ENCODE measurements at regions not wholly inside any gene's neighbourhood (a gene's known extent, or its start where the extent isn't known, plus 50 kb on each side); places are given as distances from the start of the nearest gene placed in this dataset.
"Not testable (repeated sequence)": the region's sequence is repeated elsewhere in the genome, so short reads cannot be mapped to it uniquely, and the experiment has no call there.

DNA sequence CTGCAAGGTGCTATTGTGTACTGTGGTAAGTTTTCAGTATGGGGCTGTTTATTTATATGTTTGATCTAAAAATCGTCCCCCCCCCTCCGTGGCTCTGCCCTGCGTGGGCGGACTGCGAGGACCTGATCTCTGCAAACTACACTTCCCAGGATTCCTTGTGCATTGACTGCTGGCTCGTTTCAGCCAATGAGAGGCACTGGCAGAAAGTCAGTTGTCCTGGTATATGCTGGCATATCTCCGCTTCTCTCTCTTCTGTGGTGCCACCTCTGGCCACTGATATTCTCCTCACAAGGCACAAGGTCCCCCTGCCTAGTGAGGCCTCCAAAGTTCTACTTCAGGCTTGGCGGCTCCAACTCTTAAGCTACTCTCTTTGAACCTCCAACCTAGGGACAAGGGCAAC is 168.8 kb upstream of the ZFP42 start:
- DNase-seq (ENCODE audit: low spot score) (no peak), ATAC-seq (no peak)

- DNase-seq (ENCODE audit: low spot score) (no peak), ATAC-seq (no peak)
Observed at GRCh38 chr4:187827631-187828030, 167.9 kb upstream of the ZFP42 start.

GRCh38 chr4:187839765-187840164 is 155.8 kb upstream of the ZFP42 start:
- no peak for DNase-seq (ENCODE audit: low spot score)
- no peak for ATAC-seq

- ATAC-seq (no peak), DNase-seq (ENCODE audit: low spot score) (no peak)
Observed at GRCh38 chr4:187840814-187841213, 154.8 kb upstream of the ZFP42 start.

DNA sequence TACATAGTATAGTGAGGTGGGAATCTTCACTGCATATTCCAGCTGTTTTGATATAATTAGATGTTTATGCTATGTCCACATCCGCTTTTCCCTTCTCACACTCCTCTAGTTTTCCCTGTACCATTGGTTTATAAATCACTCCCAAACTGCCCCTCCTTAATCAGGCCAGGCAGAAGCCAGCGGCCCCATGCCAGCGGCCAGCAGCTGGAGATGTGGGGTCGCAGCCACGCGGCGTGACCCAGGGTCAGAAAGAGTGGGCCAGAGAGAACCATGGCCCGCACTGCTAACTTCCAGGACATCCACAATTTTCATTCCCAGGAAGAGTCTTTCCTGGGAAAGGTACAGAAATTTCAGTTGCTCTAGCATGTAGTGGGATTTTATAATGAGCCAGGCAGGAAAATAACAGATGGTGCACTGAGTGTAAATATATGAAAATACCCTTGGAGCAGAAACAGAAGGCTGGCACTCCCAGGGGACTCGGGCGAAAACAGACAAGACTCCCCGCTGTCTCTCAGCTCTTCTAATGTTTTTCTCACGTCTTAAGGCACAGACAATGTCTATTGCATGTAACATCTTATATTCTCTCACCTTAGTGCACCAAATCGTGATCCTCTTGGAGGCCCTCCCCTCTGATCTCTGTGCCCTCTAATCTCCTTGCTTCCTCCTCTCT is 145.9 kb upstream of the ZFP42 start:
- no peak for DNase-seq (ENCODE audit: low spot score)

DNA sequence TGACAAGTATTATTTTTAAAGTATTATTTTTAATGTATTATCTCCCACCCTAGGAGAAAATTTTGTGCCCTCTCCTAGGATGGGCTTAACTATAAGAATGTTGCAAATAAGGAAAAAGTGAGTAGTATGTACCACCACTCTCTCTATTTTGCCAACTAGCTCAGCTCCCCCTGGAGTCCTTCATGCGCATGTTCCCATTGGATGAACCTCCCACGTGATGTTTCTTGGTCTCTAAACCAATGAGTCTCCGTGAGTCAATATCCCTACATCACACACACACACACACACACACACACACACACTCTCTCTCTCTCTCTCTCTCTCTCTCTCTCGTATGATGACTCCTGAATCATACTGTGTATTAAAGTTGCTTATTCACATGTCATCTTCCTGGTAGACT is 129.7 kb upstream of the ZFP42 start:
- ATAC-seq, result no peak
- DNase-seq (ENCODE audit: low spot score), result no peak

More for the DNA sequence above, 145.9 kb upstream of the ZFP42 start:
- no peak for ATAC-seq

DNA sequence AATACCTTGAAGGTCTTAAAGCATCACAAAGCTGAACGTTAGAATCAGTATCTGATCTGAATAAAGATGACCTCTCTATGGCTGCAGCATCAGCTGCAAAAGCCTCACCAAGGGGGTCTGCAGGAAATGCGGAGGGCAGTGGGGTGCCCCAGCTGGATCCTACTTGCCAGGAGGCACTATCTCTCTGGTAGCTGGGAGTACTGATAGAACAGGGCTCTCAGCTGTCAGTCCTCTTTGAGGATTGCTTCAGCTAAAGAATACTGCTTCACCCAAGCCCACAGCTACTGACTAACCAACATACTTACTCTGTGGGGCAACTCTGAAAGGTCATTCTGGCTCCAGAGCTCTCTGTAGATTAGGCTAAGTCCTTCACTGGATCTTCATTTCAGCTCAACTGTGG is 112.5 kb upstream of the ZFP42 start:
- no peak for DNase-seq (ENCODE audit: low spot score)

GRCh38 chr4:187883836-187884475 is 111.6 kb upstream of the ZFP42 start:
- ATAC-seq (no peak), DNase-seq (ENCODE audit: low spot score) (no peak)

More for the DNA sequence above, 112.5 kb upstream of the ZFP42 start:
- ATAC-seq, result no peak

- DNase-seq (ENCODE audit: low spot score), result no peak
- no peak for ATAC-seq
Observed at GRCh38 chr4:187887906-187888305, 107.7 kb upstream of the ZFP42 start.

- DNase-seq (ENCODE audit: low spot score) (no peak), ATAC-seq (no peak)
Observed at GRCh38 chr4:187889651-187890050, 105.9 kb upstream of the ZFP42 start.

- no peak for DNase-seq (ENCODE audit: low spot score)
Observed at GRCh38 chr4:187893418-187893817, 102.2 kb upstream of the ZFP42 start.

GRCh38 chr4:187903106-187903505 is 92.5 kb upstream of the ZFP42 start:
- DNase-seq (ENCODE audit: low spot score) (no peak), ATAC-seq (no peak)

More at GRCh38 chr4:187893418-187893817, 102.2 kb upstream of the ZFP42 start:
- no peak for ATAC-seq

DNA sequence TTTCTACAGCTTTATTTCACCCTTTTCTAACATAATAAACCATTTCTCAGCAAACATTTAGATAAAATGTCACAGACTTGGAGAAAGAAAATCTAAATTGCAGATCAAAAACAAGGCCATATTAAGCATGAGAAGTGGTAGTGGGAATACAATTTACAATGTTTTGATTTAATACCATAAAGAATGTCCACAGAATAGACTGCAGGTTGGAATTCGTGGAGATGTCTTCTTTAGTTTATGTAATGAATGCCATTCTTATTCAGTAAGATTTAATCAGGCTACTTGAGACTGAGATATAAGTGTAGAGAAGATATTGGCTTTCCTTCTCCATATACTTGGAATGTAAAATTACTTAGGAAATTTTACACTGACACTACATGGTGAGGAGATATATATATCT is 91.9 kb upstream of the ZFP42 start:
- ATAC-seq (no peak), DNase-seq (ENCODE audit: low spot score) (no peak)

- ATAC-seq (no peak), DNase-seq (ENCODE audit: low spot score) (no peak)
Observed at GRCh38 chr4:187908079-187908561, 87.5 kb upstream of the ZFP42 start.

GRCh38 chr4:187908731-187909130 is 86.8 kb upstream of the ZFP42 start:
- ATAC-seq, result no peak

DNA sequence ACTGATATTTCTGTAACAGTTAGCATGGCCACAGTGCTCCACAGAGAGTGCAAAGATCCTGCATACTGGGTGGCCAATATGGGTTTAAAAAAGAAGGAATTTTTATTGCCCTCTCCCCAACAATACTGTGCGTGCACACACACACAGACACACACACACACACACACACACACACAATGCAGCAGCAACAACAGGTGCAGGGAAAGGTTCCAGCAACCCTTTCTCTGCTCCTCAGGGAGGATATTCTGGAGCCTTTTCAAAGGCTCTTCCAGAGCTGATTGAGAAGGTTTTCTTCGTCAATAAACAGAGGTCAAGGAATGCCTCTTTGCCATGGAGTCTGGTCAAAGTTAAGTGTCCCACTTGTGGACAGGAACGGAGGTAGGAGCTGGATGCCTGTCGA is 84.8 kb upstream of the ZFP42 start:
- ATAC-seq (no peak), DNase-seq (ENCODE audit: low spot score) (no peak)

More at GRCh38 chr4:187908731-187909130, 86.8 kb upstream of the ZFP42 start:
- no peak for DNase-seq (ENCODE audit: low spot score)

- not testable (repeated sequence) for DNase-seq (ENCODE audit: low spot score); ATAC-seq
Observed at GRCh38 chr4:187915406-187915805, 80.2 kb upstream of the ZFP42 start.

DNA sequence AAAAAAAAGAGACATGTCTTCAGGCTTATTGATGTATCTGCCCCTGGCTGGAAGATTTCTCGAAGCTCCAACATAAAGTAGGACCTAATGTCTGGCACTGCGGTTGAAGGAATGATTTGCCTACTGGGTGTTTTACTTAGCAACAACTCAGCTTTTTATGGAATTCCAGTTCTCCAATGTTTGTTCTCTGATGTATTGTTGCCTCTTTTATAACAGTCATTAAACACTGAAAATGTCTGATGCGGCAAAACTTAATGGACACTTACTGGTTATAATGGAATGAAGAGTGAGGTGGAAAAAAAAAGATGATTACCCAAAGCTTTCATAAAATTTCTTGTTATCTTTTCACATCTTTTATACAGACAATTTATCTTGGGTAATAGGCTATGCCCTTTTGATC is 75.6 kb upstream of the ZFP42 start:
- ATAC-seq (no peak), DNase-seq (ENCODE audit: low spot score) (no peak)

DNA sequence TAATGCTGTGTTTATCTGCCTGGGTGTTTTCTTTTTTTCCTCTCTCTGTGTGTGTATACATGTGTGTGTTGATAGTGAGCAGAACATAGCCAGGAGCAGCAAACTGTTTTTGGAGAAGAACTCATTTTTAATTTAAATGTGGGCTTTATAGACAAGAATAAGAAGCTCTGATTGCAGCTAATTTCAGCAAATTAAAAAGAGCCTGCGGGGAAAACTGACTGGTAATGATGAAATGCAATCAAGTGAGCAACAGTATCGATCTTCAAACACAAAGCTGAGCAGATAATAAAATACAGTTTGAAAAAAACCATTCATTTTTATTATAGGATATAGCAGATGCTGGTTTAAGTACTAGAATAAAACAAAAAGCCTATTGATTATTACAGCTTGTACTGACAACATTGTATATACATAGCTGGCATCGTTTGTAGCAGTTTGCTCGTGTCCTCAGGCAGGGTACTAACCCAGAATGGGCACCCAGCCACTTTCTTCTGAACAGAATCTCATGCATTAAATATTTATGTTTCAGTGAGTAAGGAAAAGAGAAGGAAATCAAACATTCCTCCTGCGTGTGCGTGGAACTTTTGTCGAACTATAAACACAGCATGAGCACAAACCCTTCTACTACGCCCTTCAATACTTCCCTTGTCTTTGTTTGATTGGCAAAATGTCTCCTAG is 73.5 kb upstream of the ZFP42 start:
- DNase-seq (ENCODE audit: low spot score), result no peak
- ATAC-seq, result no peak

- no peak for DNase-seq (ENCODE audit: low spot score)
- ATAC-seq, result no peak
Observed at GRCh38 chr4:187929024-187929423, 66.5 kb upstream of the ZFP42 start.

DNA sequence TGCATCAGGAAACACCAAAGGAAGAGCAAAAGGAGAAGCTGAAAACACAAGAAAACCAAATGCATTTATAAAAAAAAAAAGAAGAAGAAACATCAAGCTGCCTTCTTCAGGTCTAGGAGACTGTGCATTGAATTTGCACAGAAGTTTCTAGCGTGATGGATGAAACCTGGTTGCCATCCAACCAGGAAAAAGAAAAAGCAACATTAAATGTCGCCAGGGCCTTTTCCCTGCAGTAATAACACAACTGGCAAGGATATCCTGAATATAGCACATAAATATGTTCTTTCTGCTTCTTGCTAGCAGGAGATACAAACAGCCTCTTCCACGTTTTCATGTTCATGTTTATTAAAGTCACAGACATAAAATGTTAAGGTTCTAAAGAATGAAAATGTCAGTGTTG is 60.8 kb upstream of the ZFP42 start:
- no peak for ATAC-seq

GRCh38 chr4:187937557-187937956 is 58.0 kb upstream of the ZFP42 start:
- DNase-seq (ENCODE audit: low spot score) (no peak), ATAC-seq (no peak)

More for the DNA sequence above, 60.8 kb upstream of the ZFP42 start:
- DNase-seq (ENCODE audit: low spot score), result no peak

All from left lobe of liver (tissue), 2 donors.